ENCODE measurements at regions not wholly inside any gene's neighbourhood (a gene's known extent, or its start where the extent isn't known, plus 50 kb on each side); places are given as distances from the start of the nearest gene placed in this dataset.

DNA sequence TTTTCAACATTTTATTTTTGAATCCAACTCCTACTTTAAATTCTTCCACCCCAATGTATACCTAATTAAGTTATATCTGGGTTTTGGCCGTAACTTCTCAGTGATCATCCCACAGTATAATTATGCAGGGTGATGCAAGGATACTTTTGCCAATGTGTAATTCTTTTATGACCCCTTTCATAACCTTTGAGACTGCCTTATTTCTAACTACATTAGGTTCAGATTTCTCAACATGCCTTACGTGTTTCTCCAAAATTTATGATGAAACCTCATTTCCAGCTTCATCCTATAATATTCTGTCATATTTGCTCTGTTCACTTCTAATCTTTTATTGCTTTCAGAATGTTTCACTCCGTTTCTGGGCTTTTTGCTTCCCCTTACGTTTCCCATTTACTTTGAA, 1229.6 kb upstream of the ALCAM start:
- Histone ChIP-seq H3K9me3 (ENCODE audit: low read depth, low read length) (no peaks in the 10 kb centered on the region), H3K27me3 (ENCODE audit: insufficient read depth, low read length) (no peaks in the 10 kb centered on the region), H3K4me2 (ENCODE audit: insufficient read depth, low read length) (no peak overlapping the region), H3K36me3 (ENCODE audit: insufficient read depth, low read length) (no peaks in the 10 kb centered on the region), H4K20me1 (ENCODE audit: insufficient read depth, low read length) (no peaks in the 10 kb centered on the region), H3K79me2 (ENCODE audit: insufficient read depth, low read length) (no peaks in the 10 kb centered on the region), H3K4me1 (ENCODE audit: insufficient read depth, low read length) (no peaks in the 10 kb centered on the region), H3K4me3 (ENCODE audit: insufficient read depth, low read length) (no peak overlapping the region), H3K27ac (ENCODE audit: low read depth, low read length) (no peak overlapping the region), H2AFZ (ENCODE audit: low read length) (no peak overlapping the region)
- DNase-seq (ENCODE audit: insufficient read length, low spot score, missing footprints), result no peak
- TF ChIP-seq, protein P1, sequence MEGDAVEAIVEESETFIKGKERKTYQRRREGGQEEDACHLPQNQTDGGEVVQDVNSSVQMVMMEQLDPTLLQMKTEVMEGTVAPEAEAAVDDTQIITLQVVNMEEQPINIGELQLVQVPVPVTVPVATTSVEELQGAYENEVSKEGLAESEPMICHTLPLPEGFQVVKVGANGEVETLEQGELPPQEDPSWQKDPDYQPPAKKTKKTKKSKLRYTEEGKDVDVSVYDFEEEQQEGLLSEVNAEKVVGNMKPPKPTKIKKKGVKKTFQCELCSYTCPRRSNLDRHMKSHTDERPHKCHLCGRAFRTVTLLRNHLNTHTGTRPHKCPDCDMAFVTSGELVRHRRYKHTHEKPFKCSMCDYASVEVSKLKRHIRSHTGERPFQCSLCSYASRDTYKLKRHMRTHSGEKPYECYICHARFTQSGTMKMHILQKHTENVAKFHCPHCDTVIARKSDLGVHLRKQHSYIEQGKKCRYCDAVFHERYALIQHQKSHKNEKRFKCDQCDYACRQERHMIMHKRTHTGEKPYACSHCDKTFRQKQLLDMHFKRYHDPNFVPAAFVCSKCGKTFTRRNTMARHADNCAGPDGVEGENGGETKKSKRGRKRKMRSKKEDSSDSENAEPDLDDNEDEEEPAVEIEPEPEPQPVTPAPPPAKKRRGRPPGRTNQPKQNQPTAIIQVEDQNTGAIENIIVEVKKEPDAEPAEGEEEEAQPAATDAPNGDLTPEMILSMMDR (IDR thresholded peaks at IDR 0.05; ENCODE audit: extremely low read depth, low read depth, low read length), result no peak

DNA sequence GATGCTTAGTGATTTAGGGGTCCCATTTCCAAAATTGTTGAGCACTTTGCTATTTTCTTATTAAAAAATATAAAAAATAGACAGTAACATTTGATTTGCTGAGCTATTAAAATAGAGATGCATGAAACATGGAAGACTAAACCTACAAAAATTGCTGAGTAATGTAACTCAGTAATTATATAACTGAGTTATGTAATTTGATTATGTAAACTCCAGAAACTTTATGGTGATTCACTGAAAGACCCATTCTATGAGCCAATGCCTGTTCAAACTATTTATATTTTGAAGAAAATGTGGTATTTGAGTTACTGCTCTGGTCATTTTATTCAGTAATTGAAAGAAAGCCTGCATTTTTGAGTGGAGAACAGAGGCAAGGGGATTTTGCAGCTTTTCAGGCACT, 1221.5 kb upstream of the ALCAM start:
- DNase-seq (ENCODE audit: insufficient read length, low spot score, missing footprints), result no peak
- H3K36me3 ChIP-seq (ENCODE audit: insufficient read depth, low read length), result no peaks in the 10 kb centered on the region
- TF ChIP-seq, protein P1 (IDR thresholded peaks at IDR 0.05; ENCODE audit: extremely low read depth, low read depth, low read length), result no peak
- H3K4me3 ChIP-seq (ENCODE audit: insufficient read depth, low read length), result no peak overlapping the region
- no peaks in the 10 kb centered on the region for H3K27me3 ChIP-seq (ENCODE audit: insufficient read depth, low read length)
- H3K79me2 ChIP-seq (ENCODE audit: insufficient read depth, low read length), result no peaks in the 10 kb centered on the region
- no peak overlapping the region for H2AFZ ChIP-seq (ENCODE audit: low read length)
- no peak overlapping the region for H3K27ac ChIP-seq (ENCODE audit: low read depth, low read length)
- H3K4me1 ChIP-seq (ENCODE audit: insufficient read depth, low read length), result no peaks in the 10 kb centered on the region
- H3K9me3 ChIP-seq (ENCODE audit: low read depth, low read length), result no peaks in the 10 kb centered on the region
- H4K20me1 ChIP-seq (ENCODE audit: insufficient read depth, low read length), result no peaks in the 10 kb centered on the region
- H3K4me2 ChIP-seq (ENCODE audit: insufficient read depth, low read length), result no peak overlapping the region

DNA sequence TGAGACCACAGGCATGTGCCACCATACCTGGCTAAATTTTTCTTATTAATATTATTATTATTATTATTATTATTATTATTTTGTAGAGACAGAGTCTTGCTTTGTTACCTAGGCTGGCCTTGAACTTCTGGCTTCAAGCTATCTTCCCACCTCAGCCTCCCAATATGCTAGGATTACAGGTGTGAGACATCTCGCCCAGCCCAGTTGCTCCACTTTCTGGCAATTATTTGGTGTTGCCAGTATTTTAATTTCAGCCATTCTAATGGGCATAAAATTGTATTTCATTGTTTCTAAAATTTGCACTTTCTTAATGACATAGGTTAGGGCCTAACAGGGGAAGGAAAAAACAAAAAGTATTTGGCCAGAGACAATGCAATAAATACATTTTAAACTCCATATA, 1217.6 kb upstream of the ALCAM start:
- no peak overlapping the region for H3K4me3 ChIP-seq (ENCODE audit: insufficient read depth, low read length)
- no peaks in the 10 kb centered on the region for H3K79me2 ChIP-seq (ENCODE audit: insufficient read depth, low read length)
- H3K9me3 ChIP-seq (ENCODE audit: low read depth, low read length), result no peaks in the 10 kb centered on the region
- no peaks in the 10 kb centered on the region for H3K36me3 ChIP-seq (ENCODE audit: insufficient read depth, low read length)
- H3K27me3 ChIP-seq (ENCODE audit: insufficient read depth, low read length), result no peaks in the 10 kb centered on the region
- TF ChIP-seq, protein P1 (IDR thresholded peaks at IDR 0.05; ENCODE audit: extremely low read depth, low read depth, low read length), result no peak
- no peak for DNase-seq (ENCODE audit: insufficient read length, low spot score, missing footprints)
- H3K4me1 ChIP-seq (ENCODE audit: insufficient read depth, low read length), result no peaks in the 10 kb centered on the region
- no peak overlapping the region for H3K4me2 ChIP-seq (ENCODE audit: insufficient read depth, low read length)
- H2AFZ ChIP-seq (ENCODE audit: low read length), result no peak overlapping the region
- no peak overlapping the region for H3K27ac ChIP-seq (ENCODE audit: low read depth, low read length)
- no peaks in the 10 kb centered on the region for H4K20me1 ChIP-seq (ENCODE audit: insufficient read depth, low read length)

DNA sequence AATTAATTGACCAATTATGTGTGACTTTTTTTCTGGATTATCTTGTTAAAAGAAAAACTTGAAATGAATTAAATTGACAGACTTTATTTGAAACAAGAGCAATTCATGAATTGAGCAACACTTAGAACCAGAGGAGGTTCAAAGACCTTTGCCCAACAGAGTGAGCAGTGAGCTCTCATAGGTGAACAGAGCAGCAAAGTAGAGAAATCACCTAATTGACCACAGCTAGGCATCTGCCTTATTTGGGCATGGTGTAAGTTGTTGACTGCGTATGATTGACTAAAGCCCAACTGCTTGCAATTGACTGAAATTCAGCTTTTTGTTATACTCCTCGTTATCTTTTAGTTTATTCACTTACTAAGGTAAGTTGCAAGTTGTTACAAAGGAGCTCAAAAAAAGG, 1216.0 kb upstream of the ALCAM start:
- Histone ChIP-seq H3K79me2 (ENCODE audit: insufficient read depth, low read length) (no peaks in the 10 kb centered on the region), H3K27me3 (ENCODE audit: insufficient read depth, low read length) (no peaks in the 10 kb centered on the region), H4K20me1 (ENCODE audit: insufficient read depth, low read length) (no peaks in the 10 kb centered on the region), H3K36me3 (ENCODE audit: insufficient read depth, low read length) (no peaks in the 10 kb centered on the region), H3K4me3 (ENCODE audit: insufficient read depth, low read length) (no peak overlapping the region), H3K4me2 (ENCODE audit: insufficient read depth, low read length) (no peak overlapping the region), H2AFZ (ENCODE audit: low read length) (no peak overlapping the region), H3K27ac (ENCODE audit: low read depth, low read length) (no peak overlapping the region), H3K9me3 (ENCODE audit: low read depth, low read length) (no peaks in the 10 kb centered on the region), H3K4me1 (ENCODE audit: insufficient read depth, low read length) (no peaks in the 10 kb centered on the region)
- TF ChIP-seq, protein P1 (IDR thresholded peaks at IDR 0.05; ENCODE audit: extremely low read depth, low read depth, low read length), result no peak
- DNase-seq (ENCODE audit: insufficient read length, low spot score, missing footprints), result no peak

Measured in osteoblast (primary cell).